ENCODE measurements at regions not wholly inside any gene's neighbourhood (a gene's known extent, or its start where the extent isn't known, plus 50 kb on each side); places are given as distances from the start of the nearest gene placed in this dataset.

DNA sequence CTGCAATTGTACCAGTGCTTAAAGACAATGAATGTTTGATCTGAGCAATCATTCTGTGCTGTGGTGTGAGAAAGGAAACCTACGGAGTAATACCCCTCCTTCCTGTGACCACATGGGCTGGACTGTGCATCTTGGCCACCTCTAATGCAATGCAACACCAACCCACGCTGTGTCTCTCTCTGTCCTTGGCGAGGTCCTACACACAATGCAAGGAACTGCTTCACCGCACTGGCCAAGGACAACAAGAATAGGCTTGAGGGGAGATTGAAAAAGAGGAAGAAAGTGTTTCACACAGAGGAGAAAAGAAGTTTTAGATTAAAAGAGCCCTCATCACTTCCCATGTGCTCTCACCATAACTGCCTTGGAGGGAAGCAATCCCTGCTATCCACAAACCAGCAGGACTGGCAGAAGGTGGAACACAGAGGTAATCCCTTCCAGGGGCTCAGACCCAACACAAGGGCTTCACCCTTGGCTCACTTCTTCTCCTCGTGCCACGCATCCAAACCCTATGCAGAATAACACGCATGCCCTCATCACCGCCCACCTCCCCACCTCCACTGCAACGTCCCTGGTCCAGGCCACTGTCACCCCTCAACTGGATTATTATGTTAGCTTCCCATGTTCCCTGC lies 112.5 kb upstream of the ERG start:
- Histone ChIP-seq H3K27ac (ENCODE audit: low read depth in 2 of 2, low read length in 1 of 2) (no peak overlapping the region), H3K4me1 (ENCODE audit: control insufficient read depth in 2 of 2, insufficient read depth in 2 of 2, low read length in 1 of 2) (no peaks in the 10 kb centered on the region), H3K36me3 (ENCODE audit: control insufficient read depth in 2 of 2, insufficient read depth in 2 of 2, low read length in 1 of 2) (no peaks in the 10 kb centered on the region), H3K9me3 (ENCODE audit: control insufficient read depth in 2 of 2, insufficient read depth in 1 of 2, low read depth in 1 of 2, low read length in 1 of 2) (no peaks in the 10 kb centered on the region), H3K4me3 (ENCODE audit: low read depth in 1 of 2, low read length in 2 of 2) (no peak overlapping the region), H3K27me3 (ENCODE audit: control insufficient read depth in 1 of 2, insufficient read depth in 2 of 2, low read length in 2 of 2) (no peaks in the 10 kb centered on the region)
- 89 to 90% methylated on average over 9 of the region's 9 CpGs for WGBS, 2 donors

DNA sequence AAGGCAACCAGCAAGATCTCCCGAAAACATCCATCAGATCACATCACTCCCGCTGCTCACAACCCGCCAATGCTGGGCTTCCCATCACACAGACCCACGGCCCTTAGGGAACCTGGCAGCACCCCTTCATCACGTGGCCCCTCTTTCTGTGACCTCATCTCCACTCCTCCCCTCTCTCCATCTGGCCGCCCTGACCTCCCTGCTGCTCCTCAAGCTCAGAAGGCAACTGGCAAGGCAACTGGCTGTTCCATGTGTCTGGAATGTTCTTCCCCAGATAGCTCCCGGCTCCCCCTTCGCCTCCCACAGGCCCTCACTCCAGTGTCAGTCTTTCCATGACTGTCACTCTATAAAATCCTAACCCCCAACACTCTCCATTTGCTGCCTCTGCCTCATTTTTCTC lies 113.0 kb upstream of the ERG start:
- Histone ChIP-seq H3K36me3 (ENCODE audit: control insufficient read depth in 2 of 2, insufficient read depth in 2 of 2, low read length in 1 of 2) (no peaks in the 10 kb centered on the region), H3K9me3 (ENCODE audit: control insufficient read depth in 2 of 2, insufficient read depth in 1 of 2, low read depth in 1 of 2, low read length in 1 of 2) (no peaks in the 10 kb centered on the region), H3K4me3 (ENCODE audit: low read depth in 1 of 2, low read length in 2 of 2) (no peak overlapping the region), H3K4me1 (ENCODE audit: control insufficient read depth in 2 of 2, insufficient read depth in 2 of 2, low read length in 1 of 2) (no peaks in the 10 kb centered on the region), H3K27me3 (ENCODE audit: control insufficient read depth in 1 of 2, insufficient read depth in 2 of 2, low read length in 2 of 2) (no peaks in the 10 kb centered on the region), H3K27ac (ENCODE audit: low read depth in 2 of 2, low read length in 1 of 2) (no peak overlapping the region)
- WGBS, 2 donors = 79 to 85% methylated on average over 8 of the region's 8 CpGs

DNA sequence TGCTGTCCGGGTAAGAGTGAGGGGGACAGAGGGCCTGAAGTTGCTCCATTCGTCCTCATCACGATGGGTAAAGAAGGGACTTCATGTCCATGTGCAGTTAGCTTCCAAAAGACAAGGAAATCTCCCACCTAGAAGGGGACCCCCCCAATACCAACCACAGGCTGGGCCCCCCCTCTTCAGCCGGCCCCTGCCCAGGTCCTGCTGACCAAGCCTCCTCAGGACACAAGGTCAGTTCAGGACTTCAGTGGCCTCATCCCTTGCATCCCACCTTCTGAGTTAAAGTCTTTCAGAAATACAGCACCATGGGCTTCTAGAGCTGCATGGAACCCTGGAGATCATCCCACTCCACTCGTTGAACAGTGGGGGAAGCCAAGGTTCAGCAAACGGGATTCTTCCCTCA lies 115.4 kb upstream of the ERG start:
- 83 to 89% methylated on average over 6 of the region's 6 CpGs for WGBS, 2 donors

DNA sequence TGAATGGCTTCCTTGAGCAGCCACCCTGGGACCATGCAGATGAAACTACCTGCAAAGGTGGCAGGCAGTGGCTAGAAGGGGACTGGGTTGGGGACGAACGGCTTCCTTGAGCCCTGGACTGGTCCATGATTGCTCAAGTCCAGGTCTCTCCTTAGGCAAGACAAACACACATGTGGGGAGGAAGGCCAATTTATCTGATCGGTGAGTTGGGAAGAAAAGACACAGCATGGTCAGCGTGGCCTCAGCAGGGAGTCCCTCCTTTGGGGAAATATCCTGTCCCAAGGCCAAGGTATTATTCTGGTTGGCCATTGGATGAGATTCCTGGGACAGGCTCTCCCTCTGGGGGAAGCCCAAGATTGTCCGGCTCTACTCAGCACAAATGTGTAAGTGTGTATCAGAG lies 116.3 kb upstream of the ERG start:
- Histone ChIP-seq H3K27ac (ENCODE audit: low read depth in 2 of 2, low read length in 1 of 2) (no peak overlapping the region), H3K27me3 (ENCODE audit: control insufficient read depth in 1 of 2, insufficient read depth in 2 of 2, low read length in 2 of 2) (no peaks in the 10 kb centered on the region), H3K9me3 (ENCODE audit: control insufficient read depth in 2 of 2, insufficient read depth in 1 of 2, low read depth in 1 of 2, low read length in 1 of 2) (no peaks in the 10 kb centered on the region), H3K4me3 (ENCODE audit: low read depth in 1 of 2, low read length in 2 of 2) (no peak overlapping the region), H3K36me3 (ENCODE audit: control insufficient read depth in 2 of 2, insufficient read depth in 2 of 2, low read length in 1 of 2) (no peaks in the 10 kb centered on the region), H3K4me1 (ENCODE audit: control insufficient read depth in 2 of 2, insufficient read depth in 2 of 2, low read length in 1 of 2) (no peaks in the 10 kb centered on the region)
- WGBS, 2 donors = 92 to 95% methylated on average over 5 of the region's 5 CpGs

More for the DNA sequence above, 115.4 kb upstream of the ERG start:
- no peaks in the 10 kb centered on the region for H3K9me3 ChIP-seq (ENCODE audit: control insufficient read depth in 2 of 2, insufficient read depth in 1 of 2, low read depth in 1 of 2, low read length in 1 of 2)
- H3K27ac ChIP-seq (ENCODE audit: low read depth in 2 of 2, low read length in 1 of 2) = no peak overlapping the region
- no peaks in the 10 kb centered on the region for H3K36me3 ChIP-seq (ENCODE audit: control insufficient read depth in 2 of 2, insufficient read depth in 2 of 2, low read length in 1 of 2)
- no peaks in the 10 kb centered on the region for H3K27me3 ChIP-seq (ENCODE audit: control insufficient read depth in 1 of 2, insufficient read depth in 2 of 2, low read length in 2 of 2)
- no peaks in the 10 kb centered on the region for H3K4me1 ChIP-seq (ENCODE audit: control insufficient read depth in 2 of 2, insufficient read depth in 2 of 2, low read length in 1 of 2)
- no peak overlapping the region for H3K4me3 ChIP-seq (ENCODE audit: low read depth in 1 of 2, low read length in 2 of 2)

DNA sequence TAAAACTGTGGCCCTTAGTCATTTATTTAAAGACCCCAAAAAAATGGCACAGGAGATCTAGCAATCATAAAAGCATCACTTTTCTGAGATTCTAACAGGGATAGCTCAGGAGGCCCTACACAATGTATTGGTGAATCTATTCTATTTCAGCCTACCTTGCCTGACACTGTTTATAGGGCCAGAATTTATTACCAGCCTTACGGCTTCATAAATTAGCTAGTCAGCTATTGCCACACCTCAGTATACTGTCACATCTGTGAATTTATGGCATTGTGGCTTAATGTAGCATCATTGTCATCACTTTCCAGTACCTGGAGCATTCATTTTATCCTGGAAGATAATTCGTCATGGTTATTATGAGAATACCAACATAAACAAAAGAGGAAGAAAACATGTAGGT lies 121.2 kb upstream of the ERG start:
- 63 to 69% methylated on average over 2 of the region's 2 CpGs for WGBS, 2 donors
- H3K4me3 ChIP-seq (ENCODE audit: low read depth in 1 of 2, low read length in 2 of 2) = no peak overlapping the region
- H3K36me3 ChIP-seq (ENCODE audit: control insufficient read depth in 2 of 2, insufficient read depth in 2 of 2, low read length in 1 of 2) = no peaks in the 10 kb centered on the region
- H3K27ac ChIP-seq (ENCODE audit: low read depth in 2 of 2, low read length in 1 of 2) = no peak overlapping the region
- H3K27me3 ChIP-seq (ENCODE audit: control insufficient read depth in 1 of 2, insufficient read depth in 2 of 2, low read length in 2 of 2) = no peaks in the 10 kb centered on the region
- no peaks in the 10 kb centered on the region for H3K9me3 ChIP-seq (ENCODE audit: control insufficient read depth in 2 of 2, insufficient read depth in 1 of 2, low read depth in 1 of 2, low read length in 1 of 2)
- H3K4me1 ChIP-seq (ENCODE audit: control insufficient read depth in 2 of 2, insufficient read depth in 2 of 2, low read length in 1 of 2) = no peaks in the 10 kb centered on the region

DNA sequence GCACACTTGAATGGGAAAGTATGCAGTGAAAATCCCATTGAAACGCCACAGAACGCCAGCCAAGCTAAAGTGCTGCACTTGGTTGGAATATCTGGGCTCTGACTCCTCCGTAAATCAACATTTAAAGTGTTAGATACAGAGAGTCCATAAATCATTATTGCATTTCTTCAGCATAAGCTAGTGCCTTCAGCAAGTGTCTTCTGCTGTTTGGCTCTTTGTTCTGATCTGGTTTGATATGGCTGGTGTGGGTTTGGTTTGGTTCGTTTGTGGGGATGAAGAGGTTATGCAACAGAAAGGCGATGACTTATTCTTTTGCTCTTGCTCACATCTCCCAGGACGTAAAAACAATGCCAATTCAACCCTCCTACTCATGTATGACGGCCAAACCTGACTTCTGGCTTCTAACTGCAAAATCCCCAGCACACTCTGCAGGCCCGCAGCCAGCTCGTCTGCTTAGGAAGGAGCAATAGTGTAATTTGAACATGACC lies 121.8 kb upstream of the ERG start:
- no peak overlapping the region for H3K4me3 ChIP-seq (ENCODE audit: low read depth in 1 of 2, low read length in 2 of 2)
- no peaks in the 10 kb centered on the region for H3K9me3 ChIP-seq (ENCODE audit: control insufficient read depth in 2 of 2, insufficient read depth in 1 of 2, low read depth in 1 of 2, low read length in 1 of 2)
- H3K27ac ChIP-seq (ENCODE audit: low read depth in 2 of 2, low read length in 1 of 2) = no peak overlapping the region
- no peaks in the 10 kb centered on the region for H3K36me3 ChIP-seq (ENCODE audit: control insufficient read depth in 2 of 2, insufficient read depth in 2 of 2, low read length in 1 of 2)
- no peaks in the 10 kb centered on the region for H3K27me3 ChIP-seq (ENCODE audit: control insufficient read depth in 1 of 2, insufficient read depth in 2 of 2, low read length in 2 of 2)
- H3K4me1 ChIP-seq (ENCODE audit: control insufficient read depth in 2 of 2, insufficient read depth in 2 of 2, low read length in 1 of 2) = no peaks in the 10 kb centered on the region
- 34 to 49% methylated on average over 9 of the region's 9 CpGs for WGBS, 2 donors

DNA sequence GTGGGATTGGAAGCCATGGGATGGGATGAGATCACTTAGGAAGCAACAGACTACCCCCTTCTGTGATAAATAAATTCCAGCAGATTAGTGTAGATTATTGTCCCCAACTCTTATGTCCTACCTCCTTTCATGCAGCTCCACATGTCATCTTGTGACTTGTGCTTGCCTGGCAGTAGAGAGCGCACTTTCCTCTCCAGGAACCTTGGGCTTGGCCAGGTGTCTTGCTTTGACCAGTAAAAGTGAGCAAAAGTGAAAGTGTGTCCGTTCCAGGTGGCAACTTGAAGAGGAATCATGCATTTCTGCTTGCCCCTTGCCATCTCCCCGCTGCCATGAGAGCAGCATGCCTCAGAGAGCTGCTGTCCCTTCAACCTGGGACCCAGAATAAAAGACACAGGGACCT lies 122.9 kb upstream of the ERG start:
- WGBS, 2 donors = 82 to 89% methylated on average over 3 of the region's 3 CpGs
- Histone ChIP-seq H3K27ac (ENCODE audit: low read depth in 2 of 2, low read length in 1 of 2) (no peak overlapping the region), H3K9me3 (ENCODE audit: control insufficient read depth in 2 of 2, insufficient read depth in 1 of 2, low read depth in 1 of 2, low read length in 1 of 2) (no peaks in the 10 kb centered on the region), H3K4me3 (ENCODE audit: low read depth in 1 of 2, low read length in 2 of 2) (no peak overlapping the region), H3K36me3 (ENCODE audit: control insufficient read depth in 2 of 2, insufficient read depth in 2 of 2, low read length in 1 of 2) (no peaks in the 10 kb centered on the region), H3K4me1 (ENCODE audit: control insufficient read depth in 2 of 2, insufficient read depth in 2 of 2, low read length in 1 of 2) (no peaks in the 10 kb centered on the region), H3K27me3 (ENCODE audit: control insufficient read depth in 1 of 2, insufficient read depth in 2 of 2, low read length in 2 of 2) (no peaks in the 10 kb centered on the region)

DNA sequence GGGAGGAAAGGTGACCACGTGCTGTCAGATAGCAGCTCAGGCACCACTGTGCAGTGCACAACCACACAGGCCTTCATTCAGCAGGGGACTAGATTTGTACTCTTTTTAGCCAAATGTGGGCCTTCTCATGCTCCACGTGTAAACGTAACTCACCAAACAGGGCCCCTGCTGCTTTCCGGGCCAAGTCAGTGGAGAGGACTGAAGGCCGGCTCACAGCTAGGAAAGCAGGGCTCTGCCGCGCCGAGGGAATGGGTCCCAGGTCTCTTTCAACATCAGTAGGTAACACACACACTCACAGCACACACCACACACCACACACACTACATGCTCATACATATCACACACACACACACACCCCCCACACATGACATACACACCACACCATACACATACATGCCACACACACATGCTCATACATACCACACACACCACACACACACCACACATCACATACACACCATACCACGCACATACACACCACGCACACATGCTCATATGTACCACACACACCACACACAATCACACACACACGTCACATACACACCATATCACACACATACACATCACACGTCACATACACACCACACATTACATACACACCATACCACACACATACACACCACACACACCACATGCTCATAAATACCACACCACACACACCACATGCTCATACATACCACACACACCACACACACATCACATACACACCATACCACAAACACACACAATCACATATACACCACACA lies 124.0 kb upstream of the ERG start:
- H3K4me3 ChIP-seq (ENCODE audit: low read depth in 1 of 2, low read length in 2 of 2) = no peak overlapping the region
- H3K27me3 ChIP-seq (ENCODE audit: control insufficient read depth in 1 of 2, insufficient read depth in 2 of 2, low read length in 2 of 2) = no peaks in the 10 kb centered on the region
- 92 to 98% methylated on average over 12 of the region's 12 CpGs for WGBS, 2 donors

DNA sequence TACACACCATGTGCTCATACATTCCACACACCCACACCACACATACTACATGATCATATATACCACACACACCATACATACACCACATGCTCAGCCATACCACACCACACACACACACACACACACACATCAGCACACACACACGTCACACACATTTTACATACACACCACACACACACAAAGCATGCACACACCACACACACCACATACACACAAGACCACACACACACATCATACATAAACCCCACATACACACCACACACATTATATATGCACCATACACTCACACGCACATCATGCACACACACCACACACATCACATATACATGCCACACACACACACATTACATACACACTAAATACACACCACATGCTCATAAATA lies 124.5 kb upstream of the ERG start:
- H3K36me3 ChIP-seq (ENCODE audit: control insufficient read depth in 2 of 2, insufficient read depth in 2 of 2, low read length in 1 of 2) = no peaks in the 10 kb centered on the region
- no peaks in the 10 kb centered on the region for H3K4me1 ChIP-seq (ENCODE audit: control insufficient read depth in 2 of 2, insufficient read depth in 2 of 2, low read length in 1 of 2)
- H3K9me3 ChIP-seq (ENCODE audit: control insufficient read depth in 2 of 2, insufficient read depth in 1 of 2, low read depth in 1 of 2, low read length in 1 of 2) = no peaks in the 10 kb centered on the region
- H3K27ac ChIP-seq (ENCODE audit: low read depth in 2 of 2, low read length in 1 of 2) = no peak overlapping the region
- H3K4me3 ChIP-seq (ENCODE audit: low read depth in 1 of 2, low read length in 2 of 2) = no peak overlapping the region
- 44 to 49% methylated on average over 2 of the region's 2 CpGs for WGBS, 2 donors
- no peaks in the 10 kb centered on the region for H3K27me3 ChIP-seq (ENCODE audit: control insufficient read depth in 1 of 2, insufficient read depth in 2 of 2, low read length in 2 of 2)

More for the DNA sequence above, 124.0 kb upstream of the ERG start:
- Histone ChIP-seq H3K27ac (ENCODE audit: low read depth in 2 of 2, low read length in 1 of 2) (no peak overlapping the region), H3K4me1 (ENCODE audit: control insufficient read depth in 2 of 2, insufficient read depth in 2 of 2, low read length in 1 of 2) (no peaks in the 10 kb centered on the region), H3K9me3 (ENCODE audit: control insufficient read depth in 2 of 2, insufficient read depth in 1 of 2, low read depth in 1 of 2, low read length in 1 of 2) (no peaks in the 10 kb centered on the region), H3K36me3 (ENCODE audit: control insufficient read depth in 2 of 2, insufficient read depth in 2 of 2, low read length in 1 of 2) (no peaks in the 10 kb centered on the region)

DNA sequence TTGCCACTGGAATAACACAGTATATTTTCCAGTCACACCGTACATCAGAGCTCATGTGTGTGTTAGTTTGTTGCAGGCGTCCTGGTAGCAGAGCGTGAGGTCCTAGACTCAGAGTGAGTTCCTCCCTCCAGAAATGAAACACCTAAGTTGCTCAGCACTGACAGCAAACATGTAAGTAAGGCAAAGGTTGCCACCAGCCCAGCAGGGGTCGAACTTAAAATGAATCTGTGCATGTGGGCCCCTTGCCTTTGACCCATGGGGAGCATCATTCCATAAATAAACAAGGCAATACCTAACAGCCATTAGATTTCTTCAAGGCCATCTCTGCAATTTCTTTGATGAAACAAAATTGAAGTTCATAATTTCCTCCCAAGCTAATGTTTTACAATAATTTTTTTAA lies 125.3 kb upstream of the ERG start:
- Histone ChIP-seq H3K4me3 (ENCODE audit: low read depth in 1 of 2, low read length in 2 of 2) (no peak overlapping the region), H3K27ac (ENCODE audit: low read depth in 2 of 2, low read length in 1 of 2) (no peak overlapping the region), H3K9me3 (ENCODE audit: control insufficient read depth in 2 of 2, insufficient read depth in 1 of 2, low read depth in 1 of 2, low read length in 1 of 2) (no peaks in the 10 kb centered on the region), H3K36me3 (ENCODE audit: control insufficient read depth in 2 of 2, insufficient read depth in 2 of 2, low read length in 1 of 2) (no peaks in the 10 kb centered on the region), H3K27me3 (ENCODE audit: control insufficient read depth in 1 of 2, insufficient read depth in 2 of 2, low read length in 2 of 2) (no peaks in the 10 kb centered on the region), H3K4me1 (ENCODE audit: control insufficient read depth in 2 of 2, insufficient read depth in 2 of 2, low read length in 1 of 2) (no peaks in the 10 kb centered on the region)
- WGBS, 2 donors = 80 to 81% methylated on average over 4 of the region's 4 CpGs
